NCI-H345 treated with DMSO at 0.1 percent for 48 hours (cell line): ENCODE measurements at regions not wholly inside any gene's neighbourhood (a gene's known extent, or its start where the extent isn't known, plus 50 kb on each side); places are given as distances from the start of the nearest gene placed in this dataset.
"Not testable (repeated sequence)": the region's sequence is repeated elsewhere in the genome, so short reads cannot be mapped to it uniquely, and the experiment has no call there.

Experiments
- DNase-seq: peaks from one replicate; lab custom pipeline; 2025; ENCODE audit not compliant: unreplicated experiment; lab: John Stamatoyannopoulos, UW

DNA sequence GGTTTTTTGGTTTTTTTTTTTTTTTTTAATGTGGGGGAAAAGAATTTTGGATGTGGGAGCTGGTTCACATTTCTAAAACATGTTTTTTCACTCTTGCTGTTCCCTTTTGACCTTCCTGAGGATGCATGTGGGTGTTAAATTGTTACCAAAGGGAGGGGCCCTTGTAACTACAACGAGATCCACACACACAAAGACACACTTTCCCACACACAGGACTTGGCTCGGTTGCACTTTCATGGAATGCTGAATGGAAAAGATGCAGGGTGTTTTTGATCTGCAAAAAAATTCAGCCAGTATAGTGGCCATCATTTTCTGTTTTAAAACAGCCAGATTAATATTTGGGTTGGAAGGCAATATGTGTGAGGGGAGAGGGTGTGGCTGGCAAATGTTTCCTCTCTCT is 576.9 kb downstream of the EBF1 start:
- no peak for DNase-seq

DNA sequence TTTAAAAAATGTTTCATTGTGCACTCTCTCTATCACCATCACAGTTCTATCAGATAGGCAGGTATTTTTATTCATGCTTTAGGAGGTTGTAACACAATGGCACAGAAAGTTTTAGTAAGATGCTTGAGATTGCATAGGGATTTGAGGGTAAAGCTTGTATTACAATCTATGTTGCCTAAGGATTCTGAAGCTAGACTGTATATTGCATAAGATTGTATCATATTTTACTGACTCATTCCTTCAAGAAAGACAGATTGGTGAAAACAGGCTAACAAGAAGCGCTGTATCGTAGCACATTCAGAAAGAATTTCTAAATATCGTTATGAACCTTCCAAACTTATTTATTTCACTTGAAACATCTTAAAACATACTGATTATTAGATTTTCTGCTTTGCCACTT is 577.7 kb downstream of the EBF1 start:
- DNase-seq = no peak

DNA sequence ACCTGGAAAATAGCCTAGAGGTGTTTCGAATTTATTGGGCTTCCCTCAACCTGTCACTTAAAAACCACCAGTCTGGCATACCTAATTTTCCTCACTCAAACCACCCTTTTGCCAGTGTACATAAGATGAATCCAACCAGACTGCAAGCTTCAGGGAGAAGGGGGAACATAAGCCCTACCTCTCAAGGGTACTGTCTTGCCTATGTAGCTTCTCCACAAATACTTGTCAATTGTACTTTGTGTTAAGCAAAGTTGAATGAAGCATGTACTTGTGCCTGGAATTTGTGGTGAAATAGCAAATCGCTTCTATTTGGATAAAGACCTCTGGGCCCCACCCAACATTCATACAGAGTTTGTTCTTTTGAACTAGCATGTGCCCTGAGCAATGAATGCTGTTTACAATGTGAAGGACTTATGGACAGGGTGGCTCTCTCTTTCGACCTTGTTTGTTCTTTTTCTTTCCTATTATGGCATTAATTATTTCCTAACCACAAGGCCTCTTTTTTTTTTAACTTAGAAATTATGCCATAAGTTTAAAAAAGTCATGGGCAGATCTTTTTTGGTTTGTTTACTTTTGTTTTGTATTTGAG is 580.2 kb downstream of the EBF1 start:
- no peak for DNase-seq

DNA sequence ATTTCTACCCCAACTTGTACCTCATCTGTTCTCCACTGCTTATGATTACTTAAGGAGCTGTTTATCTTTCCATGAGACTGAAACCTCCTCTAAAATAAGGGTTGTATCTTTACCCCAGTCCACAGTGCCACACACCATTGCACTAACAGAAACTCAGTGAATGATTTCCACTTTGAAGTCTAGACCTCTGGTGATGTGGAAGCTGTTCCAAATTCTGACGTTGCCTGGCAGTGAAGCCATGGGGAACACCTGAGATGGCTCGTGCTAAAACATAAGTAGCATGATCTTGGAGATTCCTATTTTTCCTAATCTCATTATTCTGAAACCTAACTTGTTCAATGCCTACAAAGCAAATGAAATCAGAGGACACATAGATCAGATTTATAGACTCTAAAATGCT is 583.2 kb downstream of the EBF1 start:
- DNase-seq = no peak

DNA sequence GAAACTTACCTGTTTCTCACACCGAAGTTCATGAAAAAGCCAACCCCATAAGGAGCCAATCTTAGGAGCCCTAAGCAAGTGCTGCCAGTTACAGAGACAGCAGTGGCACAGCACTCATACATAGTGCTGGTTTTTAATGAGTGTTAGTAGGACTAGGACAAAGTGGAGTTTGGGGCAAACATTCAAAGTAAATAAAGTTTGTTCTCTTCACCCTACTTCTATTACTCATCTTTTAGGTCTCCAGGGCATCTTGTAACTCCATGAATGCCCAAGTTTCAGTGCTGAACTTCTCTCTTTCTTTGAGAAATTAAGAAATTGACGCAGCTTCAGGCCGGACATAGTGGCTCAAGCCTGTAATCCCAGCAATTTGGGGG is 584.7 kb downstream of the EBF1 start:
- no peak for DNase-seq

DNA sequence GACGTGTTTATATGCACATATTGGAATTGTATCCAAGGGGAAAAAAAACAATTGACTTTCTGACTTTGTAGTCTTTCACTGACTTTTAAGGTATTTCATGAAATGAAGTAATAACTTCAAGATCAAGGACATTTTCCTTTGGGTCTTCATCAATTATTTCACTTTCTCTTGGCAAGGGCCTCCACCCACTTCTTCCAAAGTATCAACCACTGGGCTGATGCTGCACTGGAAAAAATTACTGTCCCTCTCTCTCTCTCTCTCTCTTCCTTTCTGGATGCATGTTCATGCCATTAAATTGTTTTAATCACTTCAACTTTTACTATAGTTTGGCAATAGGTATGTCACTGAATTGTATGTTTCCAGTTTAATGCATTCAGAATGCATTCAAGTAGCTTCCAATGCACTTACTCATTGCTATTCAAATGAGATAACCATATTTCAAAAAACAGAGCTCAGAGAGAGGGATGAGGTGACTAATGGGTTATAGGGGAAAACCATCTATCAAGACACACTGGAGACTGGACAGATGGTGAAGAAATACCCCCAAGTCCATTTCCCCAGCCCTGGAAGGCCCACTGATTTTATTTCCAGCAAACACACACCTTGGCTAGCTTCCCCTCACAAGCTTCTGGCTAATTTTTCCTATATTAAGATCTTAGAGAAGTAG is 585.3 kb downstream of the EBF1 start:
- DNase-seq = no peak

DNA sequence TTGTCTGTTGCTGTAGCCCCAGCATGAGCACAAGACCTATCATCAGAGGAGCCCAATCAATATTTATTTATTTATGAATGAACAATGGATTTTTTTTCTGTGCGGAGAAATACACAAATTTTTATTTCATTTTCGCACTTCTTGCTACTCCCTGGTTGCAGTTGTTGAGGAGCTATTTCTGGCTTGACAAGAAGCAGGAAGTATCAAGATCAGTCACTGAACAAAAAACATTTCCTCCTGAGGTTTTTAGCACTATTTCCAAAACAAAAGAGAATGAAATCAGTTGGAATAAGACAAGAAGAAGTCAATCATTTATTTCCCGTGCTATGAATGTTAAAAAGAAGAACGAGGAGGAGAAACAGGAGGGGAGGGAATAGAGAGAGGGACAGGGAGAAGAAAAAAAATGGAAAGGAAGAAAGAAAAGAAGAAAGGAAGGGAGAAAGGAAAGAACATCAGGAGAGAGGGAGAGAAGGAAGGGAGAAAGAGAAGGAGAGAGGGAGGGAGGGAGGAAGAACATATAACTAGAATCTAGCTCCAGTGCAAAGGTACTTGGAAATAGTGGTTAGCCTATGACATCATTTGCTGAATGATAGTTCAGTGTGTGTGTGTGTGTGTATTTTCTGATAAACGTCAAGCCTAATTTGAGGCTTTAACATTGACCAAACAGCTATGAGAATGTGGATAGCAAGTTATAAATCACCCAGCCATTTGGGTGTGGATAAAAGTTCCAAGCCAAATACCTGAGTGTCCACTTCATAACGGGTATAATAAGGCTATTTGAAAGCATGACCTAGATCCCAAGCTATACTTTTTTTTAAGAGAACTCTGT is 586.0 kb downstream of the EBF1 start:
- no peak for DNase-seq

DNA sequence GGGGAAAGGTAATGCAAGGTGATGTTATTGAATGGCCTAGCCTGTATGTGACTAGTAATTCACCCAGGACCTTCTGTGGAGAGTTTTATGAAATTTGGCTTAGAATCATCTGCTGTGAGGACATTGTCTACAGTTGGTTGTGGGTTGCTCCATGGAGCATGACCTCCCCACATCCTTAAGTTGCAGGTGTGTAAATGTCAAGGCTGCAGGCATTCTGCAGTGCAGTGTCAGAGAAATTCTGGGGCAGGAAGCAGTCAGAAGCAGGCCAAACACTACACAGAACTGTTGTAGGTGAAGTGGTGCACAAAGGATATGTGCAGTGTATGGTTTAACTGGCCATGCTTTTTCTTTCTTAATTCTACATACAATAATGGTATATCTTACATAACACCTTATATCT is 588.3 kb downstream of the EBF1 start:
- DNase-seq = no peak

DNA sequence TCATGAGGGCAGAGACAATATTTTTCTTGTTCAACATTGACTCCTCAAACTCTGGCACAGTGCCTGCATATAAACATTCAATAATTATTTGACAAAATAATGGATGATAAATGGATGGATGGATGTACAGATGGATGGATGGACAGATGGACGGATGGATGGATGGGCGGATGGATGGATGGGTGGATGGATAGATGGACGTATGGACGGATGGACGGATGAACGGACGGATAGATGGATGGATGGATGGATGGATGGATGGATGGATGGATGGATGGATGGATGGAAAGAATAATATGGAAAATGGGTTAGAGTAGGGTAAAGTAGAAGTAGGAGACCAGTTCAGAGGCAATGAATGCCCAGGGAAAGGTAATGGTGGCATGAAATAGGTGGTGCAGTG is 589.2 kb downstream of the EBF1 start:
- DNase-seq = no peak

DNA sequence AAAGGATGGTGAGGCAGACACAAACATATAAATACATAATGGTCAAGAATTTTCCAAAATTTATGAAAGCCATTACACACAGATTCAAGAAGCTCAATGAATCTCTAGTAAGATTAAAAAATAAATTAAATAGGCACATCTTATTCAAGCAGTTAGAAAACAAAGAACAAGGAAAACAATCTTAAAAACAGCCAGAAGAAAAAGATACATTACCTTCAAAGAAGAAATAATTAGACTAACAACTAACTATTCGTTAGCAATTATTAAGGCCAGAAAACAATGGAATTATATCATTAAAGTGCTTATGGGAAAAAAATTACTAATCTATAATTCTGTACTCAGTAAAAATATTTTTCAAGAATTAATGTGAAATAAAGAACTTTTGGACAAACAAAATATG is 593.1 kb downstream of the EBF1 start:
- DNase-seq = no peak

DNA sequence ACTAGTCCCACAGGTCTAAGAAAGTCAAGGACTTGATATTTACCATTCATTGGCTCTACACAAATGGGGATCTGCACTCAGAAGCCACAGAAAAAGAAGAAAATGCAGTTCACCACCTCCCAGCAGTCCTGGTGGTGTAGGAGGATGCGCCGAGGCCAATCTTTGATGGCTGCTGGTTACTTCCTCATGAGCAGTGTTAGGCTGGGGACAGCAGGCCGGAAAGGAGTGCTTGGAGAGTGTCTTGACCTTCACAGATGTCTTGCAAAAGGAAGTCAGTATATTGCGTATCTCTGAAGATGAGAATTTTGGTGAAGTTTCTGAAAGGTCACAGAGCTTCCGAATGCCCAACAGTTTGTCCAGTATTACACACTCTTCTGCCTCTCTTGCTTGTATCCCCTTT is 597.0 kb downstream of the EBF1 start:
- DNase-seq = no peak

DNA sequence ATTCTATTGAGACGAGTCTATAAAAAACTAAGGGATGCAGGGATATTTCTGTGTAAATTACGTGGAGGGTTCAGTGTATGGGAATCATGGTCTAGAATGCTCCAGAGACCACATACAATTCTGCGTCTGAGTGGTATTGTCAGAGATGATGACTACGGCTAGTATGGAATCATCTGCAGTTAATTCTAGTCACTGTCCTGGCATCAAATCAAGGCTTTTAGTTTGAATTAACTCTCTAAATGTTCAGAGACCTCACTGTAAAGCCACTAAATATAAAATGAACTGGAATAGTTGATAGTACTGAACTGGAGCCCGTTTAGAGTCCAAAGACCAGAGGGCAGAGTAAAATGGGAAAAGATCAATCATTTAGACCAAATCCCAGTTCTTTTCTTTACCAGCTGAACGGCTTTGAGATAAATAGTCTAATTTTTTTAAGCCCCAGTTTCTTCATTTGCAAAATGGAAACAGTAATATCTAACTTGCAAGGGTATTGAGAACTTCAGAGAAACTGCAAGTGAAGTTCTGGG is 599.8 kb downstream of the EBF1 start:
- no peak for DNase-seq

DNA sequence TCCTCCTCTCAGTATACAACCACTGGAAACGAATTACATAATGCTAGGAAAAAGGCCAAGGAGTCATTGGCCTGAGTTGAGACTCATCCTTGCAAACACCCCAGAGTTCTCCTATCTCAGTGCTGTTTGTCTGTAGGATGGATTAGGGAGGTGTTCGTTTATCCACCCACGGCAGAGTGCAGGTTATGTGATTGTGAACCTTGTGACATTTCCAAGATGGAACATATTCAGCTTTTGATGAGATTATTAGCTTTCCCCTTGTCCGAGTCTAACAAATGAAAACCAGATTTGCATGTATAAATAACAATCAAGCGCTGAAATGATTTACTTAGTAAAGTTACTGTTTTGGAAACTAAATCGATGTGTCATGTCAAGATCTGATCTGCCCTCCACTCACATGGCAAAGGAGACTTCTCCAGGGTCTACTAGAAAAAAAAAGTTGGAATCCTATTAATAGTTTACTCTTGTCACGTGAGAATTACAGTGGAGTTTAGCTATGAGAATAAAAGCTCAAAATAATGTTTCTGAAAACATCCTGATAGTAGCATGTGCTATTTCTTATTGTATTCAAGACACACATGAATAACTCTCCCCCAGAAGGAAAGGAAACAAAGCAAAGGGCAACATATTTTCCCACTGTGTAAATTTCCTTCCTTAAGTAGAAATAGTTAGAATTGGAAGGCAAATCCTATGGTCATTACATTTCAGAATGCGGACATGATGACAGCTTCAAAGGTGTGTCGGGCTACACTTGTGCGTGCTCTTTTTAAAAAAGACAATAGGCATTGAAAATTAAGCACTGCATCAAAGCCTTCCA is 600.4 kb downstream of the EBF1 start:
- DNase-seq = no peak

DNA sequence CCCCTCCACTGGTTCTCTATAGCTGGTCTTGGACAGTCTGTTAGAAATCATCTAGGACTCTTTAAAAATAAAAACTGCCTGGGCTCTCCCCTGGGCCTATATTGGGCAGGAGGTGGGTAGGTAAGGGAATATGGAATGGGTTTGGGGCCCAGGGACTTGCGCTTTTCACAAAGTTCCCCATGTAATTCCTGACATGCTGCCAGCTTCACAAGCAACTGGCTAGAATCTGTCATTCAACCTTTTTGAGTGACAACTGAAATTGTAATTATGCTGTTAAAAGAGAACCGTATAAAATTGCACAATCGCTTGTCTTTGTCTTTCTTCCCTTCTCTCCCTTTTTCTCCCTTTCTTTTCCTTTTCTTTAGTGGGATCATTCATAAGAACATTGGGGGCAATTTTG is 603.1 kb downstream of the EBF1 start:
- no peak for DNase-seq

DNA sequence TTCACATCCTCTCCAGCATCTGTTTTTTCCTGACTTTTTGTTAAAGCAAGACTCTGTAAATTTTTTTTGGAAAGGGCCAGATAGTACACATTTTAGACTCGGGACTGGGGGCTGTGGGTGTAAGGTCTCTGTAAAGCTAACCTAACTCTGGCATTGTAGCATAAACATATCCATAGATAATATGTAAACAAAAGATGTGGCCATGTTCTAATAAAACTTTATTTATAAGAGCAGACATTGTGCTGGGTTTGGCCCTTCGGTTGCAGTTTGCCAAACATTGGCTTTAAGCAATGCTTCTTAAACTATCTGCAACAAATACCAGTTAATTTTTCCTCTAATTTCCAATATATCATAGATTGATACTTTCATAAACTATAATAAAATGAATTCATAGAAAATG is 605.2 kb downstream of the EBF1 start:
- no peak for DNase-seq

DNA sequence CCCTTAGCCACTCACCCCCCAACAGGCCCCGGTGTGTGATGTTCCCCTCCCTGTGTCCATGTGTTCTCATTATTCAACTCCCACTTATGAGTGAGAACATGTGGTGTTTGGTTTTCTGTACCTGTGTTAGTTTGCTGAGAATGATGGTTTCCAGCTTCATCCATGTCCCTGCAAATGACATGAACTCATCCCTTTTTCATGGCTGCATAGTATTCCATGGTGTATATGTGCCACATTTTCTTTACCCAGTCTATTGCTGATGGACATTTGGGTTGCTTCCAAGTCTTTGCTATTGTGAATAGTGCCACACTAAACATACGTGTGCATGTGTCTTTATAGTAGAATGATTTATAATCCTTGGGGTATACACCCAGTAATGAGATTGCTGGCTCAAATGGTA is 605.7 kb downstream of the EBF1 start:
- not testable (repeated sequence) for DNase-seq

DNA sequence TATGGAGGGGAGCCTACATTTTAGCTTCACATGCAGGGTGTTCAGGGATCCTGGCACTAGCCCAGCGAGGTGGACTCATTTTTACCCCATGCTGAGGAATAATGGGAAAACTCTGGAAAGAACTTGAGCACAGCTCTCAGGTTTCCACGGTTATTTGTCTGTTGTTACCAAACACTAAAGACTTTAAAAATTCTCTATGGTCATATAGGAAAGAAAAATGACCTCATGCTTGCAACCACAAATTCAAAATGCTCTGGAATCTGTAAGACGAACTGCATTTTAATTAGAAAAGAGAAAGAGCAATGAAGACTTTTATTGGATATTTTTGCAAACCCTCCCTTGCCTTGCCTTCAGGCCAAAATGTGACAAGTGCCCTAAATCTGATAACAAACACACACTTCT is 606.9 kb downstream of the EBF1 start:
- DNase-seq = no peak

DNA sequence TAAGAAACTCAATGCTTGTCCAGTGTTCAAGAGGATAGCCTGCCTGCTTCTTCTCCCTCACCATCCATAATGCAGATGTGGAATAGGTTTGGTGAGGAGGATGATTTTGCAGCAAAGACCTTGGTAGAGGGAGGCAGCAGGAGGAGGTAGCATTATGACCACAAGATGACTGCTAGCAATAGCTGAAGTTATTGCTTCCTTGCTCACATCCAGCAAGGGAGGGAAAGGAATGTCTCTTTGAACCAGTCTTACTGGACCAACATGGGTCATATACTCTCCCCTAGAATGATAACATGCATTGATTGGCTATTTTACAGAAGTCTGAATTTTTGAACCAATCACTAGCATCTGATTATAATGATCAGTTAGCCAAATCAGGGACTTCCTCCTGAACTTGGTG is 607.6 kb downstream of the EBF1 start:
- DNase-seq = no peak

DNA sequence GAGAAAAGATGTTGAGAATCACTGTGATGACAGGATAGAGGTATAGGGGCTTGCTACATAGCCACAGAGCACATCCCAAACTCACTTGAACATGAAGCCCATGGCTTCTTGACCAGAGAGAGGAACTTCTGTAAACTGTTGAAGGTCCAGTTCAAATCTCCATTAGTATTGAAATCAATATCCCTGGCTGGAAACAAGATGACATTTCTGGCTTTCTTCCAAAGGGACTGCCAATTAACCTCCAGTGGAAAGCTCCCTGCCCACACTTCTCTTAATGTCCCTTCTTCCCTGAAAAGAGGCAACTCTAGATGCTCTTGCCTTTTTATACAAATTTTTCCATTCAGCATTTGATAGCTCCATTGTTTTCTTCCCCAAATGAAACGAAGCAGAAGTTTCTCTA is 612.1 kb downstream of the EBF1 start:
- no peak for DNase-seq

DNA sequence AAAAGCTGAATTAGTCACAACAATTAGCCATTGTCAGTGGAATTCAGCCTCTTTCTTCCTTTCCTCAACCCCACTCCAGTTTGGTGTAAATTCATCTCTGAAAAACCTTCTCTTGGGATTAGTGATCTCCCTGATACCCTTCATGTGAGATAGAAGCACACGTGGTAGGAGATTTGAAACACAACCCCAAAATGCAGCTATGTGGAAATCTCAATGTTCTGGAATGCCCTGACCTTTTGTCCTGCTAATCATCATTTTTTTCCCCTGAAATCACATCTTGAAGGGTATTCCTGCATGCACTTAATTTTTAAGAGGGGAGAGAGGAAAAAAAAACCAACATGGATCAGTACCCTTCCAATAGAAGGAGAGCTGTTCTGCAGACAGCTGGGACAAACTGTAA is 612.6 kb downstream of the EBF1 start:
- no peak for DNase-seq

DNA sequence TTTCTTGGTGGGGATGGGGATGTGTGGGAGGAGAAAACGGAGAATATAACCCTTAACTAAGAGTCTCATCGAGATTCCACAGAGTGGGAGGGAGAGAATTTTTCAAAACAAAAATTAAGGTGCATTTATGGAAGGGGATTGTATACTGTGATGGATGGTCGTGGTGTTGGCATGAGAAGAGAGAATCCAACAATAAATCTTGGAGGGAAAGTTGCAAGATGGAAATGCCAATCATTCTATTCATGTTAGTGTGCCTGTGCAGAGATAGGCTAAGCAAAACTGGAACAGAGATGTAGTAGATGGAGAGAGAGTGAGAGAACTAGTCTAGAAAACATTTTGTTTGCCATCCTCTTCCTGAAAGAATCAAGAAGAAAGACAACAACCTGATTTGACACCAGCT is 613.1 kb downstream of the EBF1 start:
- no peak for DNase-seq
